Osteoblast (primary cell): ENCODE measurements at regions not wholly inside any gene's neighbourhood (a gene's known extent, or its start where the extent isn't known, plus 50 kb on each side); places are given as distances from the start of the nearest gene placed in this dataset.

Experiments used
- DNase-seq: peaks from one replicate; pipeline ENCODE4 v3.0.0; 2011; ENCODE audit warnings: low spot score, mixed read lengths; ENCODE audit not compliant: insufficient read length; ENCODE audit errors: missing footprints
- H2AFZ ChIP-seq: 2 replicates; pipeline ENCODE4 v1.6.0; 2011; ENCODE audit warnings: mild to moderate bottlenecking, low read length
- H3K27ac ChIP-seq: 2 replicates; pipeline ENCODE4 v1.5.1; 2011; ENCODE audit warnings: mild to moderate bottlenecking, low read depth, low read length, moderate library complexity
- H3K27me3 ChIP-seq: 2 replicates; pipeline ENCODE4 v1.6.0; 2012; ENCODE audit warnings: mild to moderate bottlenecking, control low read depth, inconsistent platforms, low read length, moderate library complexity; ENCODE audit not compliant: insufficient read depth
- H3K36me3 ChIP-seq: 2 replicates; pipeline ENCODE4 v1.5.1; 2011; ENCODE audit warnings: mild to moderate bottlenecking, low read length, control low read depth, moderate library complexity; ENCODE audit not compliant: insufficient read depth
- H3K4me1 ChIP-seq: 2 replicates; pipeline ENCODE4 v1.5.1; 2011; ENCODE audit warnings: mild to moderate bottlenecking, low read length, control low read depth, moderate library complexity; ENCODE audit not compliant: insufficient read depth
- H3K4me2 ChIP-seq: 2 replicates; pipeline ENCODE4 v1.6.0; 2011; ENCODE audit warnings: mild to moderate bottlenecking, low read length; ENCODE audit not compliant: insufficient read depth
- H3K4me3 ChIP-seq: fragments of 200-600 bp; sonication (generic); 3 replicates; pipeline ENCODE4 v1.5.1; 2012; ENCODE audit warnings: mild to moderate bottlenecking, low read length, inconsistent platforms; ENCODE audit not compliant: insufficient read depth
- H3K79me2 ChIP-seq: 2 replicates; pipeline ENCODE4 v1.6.0; 2012; ENCODE audit warnings: mild to moderate bottlenecking, low read length, control low read depth, inconsistent platforms; ENCODE audit not compliant: insufficient read depth
- H3K9me3 ChIP-seq: 2 replicates; pipeline ENCODE4 v1.5.1; 2011; ENCODE audit warnings: low read depth, low read length, control low read depth
- H4K20me1 ChIP-seq: 2 replicates; pipeline ENCODE4 v1.6.0; 2012; ENCODE audit warnings: mild to moderate bottlenecking, low read length, control low read depth; ENCODE audit not compliant: insufficient read depth
- CTCF ChIP-seq: IDR thresholded peaks from 2 replicates; pipeline ENCODE4 v1.5.1; 2011; ENCODE audit warnings: mild to moderate bottlenecking, low read depth, low read length, moderate library complexity; ENCODE audit errors: extremely low read depth

GRCh38 chr2:204261846-204262245, 283.4 kb upstream of the PARD3B start:
- no peaks in the 10 kb centered on the region for H3K4me1 ChIP-seq
- DNase-seq, result no peak
- no peaks in the 10 kb centered on the region for H3K9me3 ChIP-seq
- H3K4me3 ChIP-seq, result no peak overlapping the region
- peaks cover 6% of the 10 kb centered on the region for H3K27me3 ChIP-seq
- no peaks in the 10 kb centered on the region for H3K79me2 ChIP-seq
- H3K36me3 ChIP-seq, result no peaks in the 10 kb centered on the region
- no peaks in the 10 kb centered on the region for H4K20me1 ChIP-seq
- TF ChIP-seq CTCF, result no peak
- H2AFZ ChIP-seq, result no peak overlapping the region
- no peak overlapping the region for H3K4me2 ChIP-seq
- no peak overlapping the region for H3K27ac ChIP-seq

- Histone ChIP-seq H3K27me3 (peaks cover 12% of the 10 kb centered on the region), H2AFZ (no peak overlapping the region), H3K9me3 (no peaks in the 10 kb centered on the region), H3K79me2 (no peaks in the 10 kb centered on the region), H3K4me2 (no peak overlapping the region), H3K36me3 (no peaks in the 10 kb centered on the region), H3K4me1 (no peaks in the 10 kb centered on the region), H4K20me1 (no peaks in the 10 kb centered on the region), H3K27ac (no peak overlapping the region), H3K4me3 (no peak overlapping the region)
- DNase-seq, result no peak
- no peak for TF ChIP-seq CTCF
These were observed 281.2 kb upstream of the PARD3B start for GRCh38 chr2:204264085-204264553.

- Histone ChIP-seq H3K27me3 (peaks cover 12% of the 10 kb centered on the region), H3K4me1 (no peaks in the 10 kb centered on the region), H3K79me2 (no peaks in the 10 kb centered on the region), H3K4me2 (no peak overlapping the region), H3K27ac (no peak overlapping the region), H3K4me3 (no peak overlapping the region), H3K36me3 (no peaks in the 10 kb centered on the region), H3K9me3 (no peaks in the 10 kb centered on the region), H4K20me1 (no peaks in the 10 kb centered on the region), H2AFZ (no peak overlapping the region)
- TF ChIP-seq CTCF, result no peak
- no peak for DNase-seq
These were observed 280.6 kb upstream of the PARD3B start for GRCh38 chr2:204264621-204265140.

- no peaks in the 10 kb centered on the region for H3K9me3 ChIP-seq
- no peaks in the 10 kb centered on the region for H4K20me1 ChIP-seq
- H3K27ac ChIP-seq, result no peak overlapping the region
- no peak overlapping the region for H3K4me2 ChIP-seq
- no peaks in the 10 kb centered on the region for H3K36me3 ChIP-seq
- H3K4me3 ChIP-seq, result no peak overlapping the region
- H3K4me1 ChIP-seq, result no peaks in the 10 kb centered on the region
- H3K79me2 ChIP-seq, result no peaks in the 10 kb centered on the region
- peaks cover 12% of the 10 kb centered on the region for H3K27me3 ChIP-seq
- DNase-seq, result no peak
- no peak for TF ChIP-seq CTCF
- no peak overlapping the region for H2AFZ ChIP-seq
These were observed 279.5 kb upstream of the PARD3B start for GRCh38 chr2:204265681-204266181.
